ENCODE measurements at regions not wholly inside any gene's neighbourhood (a gene's known extent, or its start where the extent isn't known, plus 50 kb on each side); places are given as distances from the start of the nearest gene placed in this dataset.

- TF ChIP-seq CTCF (IDR thresholded peaks at IDR 0.05), result no peak
- no peak for TF ChIP-seq POLR2A (IDR thresholded peaks at IDR 0.05)
These were observed 344.5 kb downstream of the PRL start for GRCh38 chr6:21952367-21952766.

Data from breast epithelium (tissue), 3 donors.